ENCODE measurements at regions not wholly inside any gene's neighbourhood (a gene's known extent, or its start where the extent isn't known, plus 50 kb on each side); places are given as distances from the start of the nearest gene placed in this dataset.

DNA sequence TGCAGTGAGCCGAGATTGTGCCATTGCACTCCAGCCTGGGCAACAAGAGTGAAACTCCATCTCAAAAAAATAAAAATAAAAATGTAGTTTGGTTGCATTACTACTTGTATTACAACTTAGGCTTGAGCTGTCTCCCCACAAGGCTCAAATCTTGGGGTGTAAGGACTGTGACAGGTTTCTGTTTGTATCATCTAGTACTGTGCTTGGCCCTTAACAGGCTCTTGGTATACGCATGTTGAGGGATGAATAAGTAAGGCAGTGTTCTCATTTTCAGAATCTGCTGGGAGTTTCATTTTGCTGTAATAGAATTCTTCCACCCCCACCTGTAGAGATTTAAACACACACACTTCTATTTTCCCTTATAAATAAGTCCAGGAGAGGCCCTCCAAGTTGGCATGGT, 289.4 kb upstream of the EEF2KMT start:
- no peaks in the 10 kb centered on the region for H3K36me3 ChIP-seq
- intact Hi-C loops (cut with DNase I; ENCODE audit: low total_unique reads), result no loop called here

DNA sequence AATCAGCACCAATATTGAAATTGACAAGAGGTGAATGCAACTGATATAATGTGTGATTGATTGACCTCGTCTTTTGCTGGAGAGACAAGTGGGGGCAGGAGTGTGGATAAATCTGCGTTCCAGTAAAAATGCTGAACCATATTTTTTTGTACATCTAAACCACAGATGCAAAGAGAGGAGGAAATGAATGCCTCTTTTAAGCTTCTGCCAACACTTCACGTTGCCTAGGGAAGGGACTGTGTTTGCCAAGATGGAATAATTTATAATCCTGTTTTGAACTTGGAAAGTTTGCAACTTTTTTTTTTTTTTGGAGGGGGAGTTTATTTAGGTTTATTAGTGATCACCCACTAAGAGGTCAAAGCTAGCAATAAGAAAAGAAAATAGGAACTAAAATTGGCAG, 288.2 kb upstream of the EEF2KMT start:
- H3K27ac ChIP-seq, result no peak overlapping the region
- no peak overlapping the region for H3K4me3 ChIP-seq
- no peaks in the 10 kb centered on the region for H3K36me3 ChIP-seq
- DNase-seq, result no peak
- no peaks in the 10 kb centered on the region for H3K27me3 ChIP-seq
- H3K4me1 ChIP-seq, result no peaks in the 10 kb centered on the region
- TF ChIP-seq CTCF (IDR thresholded peaks at IDR 0.05) (no peak), POLR2A (IDR thresholded peaks at IDR 0.05) (no peak)
- intact Hi-C loops (cut with DNase I; ENCODE audit: low total_unique reads), result no loop called here
- H3K9me3 ChIP-seq, result no peaks in the 10 kb centered on the region

More for the DNA sequence above, 289.4 kb upstream of the EEF2KMT start:
- DNase-seq, result no peak
- Histone ChIP-seq H3K4me3 (no peak overlapping the region), H3K4me1 (no peaks in the 10 kb centered on the region), H3K27ac (no peak overlapping the region), H3K27me3 (no peaks in the 10 kb centered on the region), H3K9me3 (no peaks in the 10 kb centered on the region)
- no peak for TF ChIP-seq CTCF (IDR thresholded peaks at IDR 0.05)
- no peak for TF ChIP-seq POLR2A (IDR thresholded peaks at IDR 0.05)

DNA sequence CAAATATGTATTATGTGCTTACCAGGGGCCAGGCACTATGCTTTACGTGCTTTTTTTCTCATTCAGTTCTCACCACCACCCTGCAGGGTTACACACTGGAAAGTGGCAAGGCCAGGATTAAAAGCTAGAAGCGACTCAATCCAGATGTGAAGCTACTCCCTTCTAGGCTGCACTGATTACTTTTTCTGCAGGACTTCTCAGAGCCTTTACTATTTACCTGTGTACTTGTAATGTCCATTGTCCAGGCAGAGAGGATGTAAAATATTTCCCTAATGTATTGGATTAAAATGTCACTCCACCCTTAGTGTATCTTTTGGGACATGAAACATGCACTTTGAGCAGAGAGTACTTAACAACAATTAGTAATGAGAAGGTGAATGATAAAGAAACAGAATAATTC, 287.5 kb upstream of the EEF2KMT start:
- intact Hi-C loops (cut with DNase I; ENCODE audit: low total_unique reads), result no loop called here
- H3K9me3 ChIP-seq, result no peaks in the 10 kb centered on the region
- no peak for DNase-seq
- TF ChIP-seq CTCF (IDR thresholded peaks at IDR 0.05) (no peak), POLR2A (IDR thresholded peaks at IDR 0.05) (no peak)
- no peaks in the 10 kb centered on the region for H3K36me3 ChIP-seq
- no peaks in the 10 kb centered on the region for H3K27me3 ChIP-seq
- no peaks in the 10 kb centered on the region for H3K4me1 ChIP-seq
- no peak overlapping the region for H3K4me3 ChIP-seq
- H3K27ac ChIP-seq, result no peak overlapping the region

DNA sequence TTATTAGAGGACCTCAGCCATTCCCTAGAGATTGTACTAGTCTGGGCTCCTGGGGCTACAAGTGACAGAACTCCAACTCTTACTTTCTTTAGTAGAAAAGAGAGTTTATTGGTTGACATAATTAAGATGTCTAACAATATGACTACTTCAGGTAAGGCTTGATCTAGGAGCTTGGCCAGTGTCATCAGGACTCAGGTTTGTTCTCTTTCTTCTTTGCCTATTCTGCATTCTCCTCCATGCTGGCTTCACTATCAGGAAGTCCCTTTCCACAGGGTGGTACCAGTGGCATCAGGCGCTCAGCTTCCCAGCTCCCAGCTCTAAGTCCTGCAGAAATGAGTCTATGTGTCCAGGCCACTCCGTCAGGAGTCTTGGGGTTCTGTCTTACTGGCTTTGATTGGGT, 286.1 kb upstream of the EEF2KMT start:
- no peaks in the 10 kb centered on the region for H3K4me1 ChIP-seq
- H3K27ac ChIP-seq, result no peak overlapping the region
- DNase-seq, result no peak
- no peaks in the 10 kb centered on the region for H3K9me3 ChIP-seq
- intact Hi-C loops (cut with DNase I; ENCODE audit: low total_unique reads), result no loop called here
- TF ChIP-seq CTCF (IDR thresholded peaks at IDR 0.05) (no peak), POLR2A (IDR thresholded peaks at IDR 0.05) (no peak)
- no peak overlapping the region for H3K4me3 ChIP-seq
- H3K27me3 ChIP-seq, result no peaks in the 10 kb centered on the region
- H3K36me3 ChIP-seq, result no peaks in the 10 kb centered on the region

GRCh38 chr16:5382484-5382883, 284.9 kb upstream of the EEF2KMT start:
- H3K4me1 ChIP-seq, result no peaks in the 10 kb centered on the region
- no peak for TF ChIP-seq CTCF (IDR thresholded peaks at IDR 0.05)
- TF ChIP-seq POLR2A (IDR thresholded peaks at IDR 0.05), result no peak
- intact Hi-C loops (cut with DNase I; ENCODE audit: low total_unique reads), result no loop called here
- no peaks in the 10 kb centered on the region for H3K9me3 ChIP-seq
- no peaks in the 10 kb centered on the region for H3K36me3 ChIP-seq
- DNase-seq, result no peak
- H3K4me3 ChIP-seq, result no peak overlapping the region
- no peak overlapping the region for H3K27ac ChIP-seq
- H3K27me3 ChIP-seq, result no peaks in the 10 kb centered on the region

Measured in uterus (tissue), 3 donors.